GM23338 (cell line): ENCODE measurements at regions not wholly inside any gene's neighbourhood (a gene's known extent, or its start where the extent isn't known, plus 50 kb on each side); places are given as distances from the start of the nearest gene placed in this dataset.
A peak's percentile ranks its signal among the peaks of the same experiment; 100 is the strongest.

Source experiments
- CREB1 ChIP-seq: fragments of 250-450 bp; sonication (Bioruptor Pico); IDR thresholded peaks from 2 replicates; pipeline ENCODE4 v1.5.0; 2020; ENCODE audit warnings: low read depth, mild to moderate bottlenecking, moderate library complexity
- CTCF ChIP-seq, 2 experiments: fragments of 200-600 bp in 1 of 2; sonication (generic) in 1 of 2; conservative IDR thresholded peaks; 2 replicates each; pipeline versions ENCODE4 v1.5.1 to v1.6.1; 2016 to 2017; ENCODE audit warnings: antibody characterized with exemption in 2 of 2, low read depth in 2 of 2, mild to moderate bottlenecking in 2 of 2, moderate library complexity in 1 of 2
- EZH2 ChIP-seq: fragments of 200-600 bp; sonication (generic); IDR thresholded peaks from one replicate; pipeline ENCODE4 v1.8.0; 2017; ENCODE audit warnings: antibody characterized with exemption, mild to moderate bottlenecking, low read depth; ENCODE audit not compliant: unreplicated experiment
- EZH2phosphoT487 ChIP-seq: fragments of 200-600 bp; sonication (generic); IDR thresholded peaks from one replicate; pipeline ENCODE4 v1.8.1; 2018; ENCODE audit warnings: antibody characterized with exemption; ENCODE audit not compliant: unreplicated experiment
- NANOG ChIP-seq: IDR thresholded peaks from 2 replicates; pipeline ENCODE4 v1.6.1; 2016; ENCODE audit warnings: antibody characterized with exemption, borderline replicate concordance
- POLR2AphosphoS5 ChIP-seq: IDR thresholded peaks from 2 replicates; pipeline ENCODE4 v1.6.1; 2016; ENCODE audit warnings: antibody characterized with exemption, low read depth
- REST ChIP-seq: IDR thresholded peaks from one replicate; pipeline ENCODE4 v1.6.1; 2018; ENCODE audit warnings: antibody characterized with exemption; ENCODE audit not compliant: unreplicated experiment
- STAT1 ChIP-seq: IDR thresholded peaks from one replicate; pipeline ENCODE4 v1.6.1; 2016; ENCODE audit warnings: antibody characterized with exemption; ENCODE audit not compliant: unreplicated experiment

GRCh38 chr6:146890644-146891434 is 292.1 kb downstream of the ADGB start:
- peak; percentile 33 to 50 for TF ChIP-seq CTCF (conservative IDR thresholded peaks at IDR 0.05; ENCODE audit: low read depth in 2 of 2)
- no peak for TF ChIP-seq POLR2AphosphoS5
- no peak for TF ChIP-seq EZH2phosphoT487
- no peak for TF ChIP-seq STAT1
- TF ChIP-seq EZH2: no peak
- no peak for TF ChIP-seq REST
- no peak for TF ChIP-seq NANOG
- no peak for TF ChIP-seq CREB1 (CRISPR knock-in tag)
